NCI-H128 (cell line): ENCODE measurements at regions not wholly inside any gene's neighbourhood (a gene's known extent, or its start where the extent isn't known, plus 50 kb on each side); places are given as distances from the start of the nearest gene placed in this dataset.

Experiments used
- DNase-seq: peaks from one replicate; lab custom pipeline; 2025; ENCODE audit not compliant: unreplicated experiment; lab: John Stamatoyannopoulos, UW

- DNase-seq: no peak
These were observed 224.4 kb upstream of the POU3F1 start for GRCh38 chr1:38270849-38271633.

GRCh38 chr1:38269923-38270848 lies 223.6 kb upstream of the POU3F1 start:
- no peak for DNase-seq

- DNase-seq: no peak
These were observed 221.6 kb upstream of the POU3F1 start for GRCh38 chr1:38268226-38268625.

DNA sequence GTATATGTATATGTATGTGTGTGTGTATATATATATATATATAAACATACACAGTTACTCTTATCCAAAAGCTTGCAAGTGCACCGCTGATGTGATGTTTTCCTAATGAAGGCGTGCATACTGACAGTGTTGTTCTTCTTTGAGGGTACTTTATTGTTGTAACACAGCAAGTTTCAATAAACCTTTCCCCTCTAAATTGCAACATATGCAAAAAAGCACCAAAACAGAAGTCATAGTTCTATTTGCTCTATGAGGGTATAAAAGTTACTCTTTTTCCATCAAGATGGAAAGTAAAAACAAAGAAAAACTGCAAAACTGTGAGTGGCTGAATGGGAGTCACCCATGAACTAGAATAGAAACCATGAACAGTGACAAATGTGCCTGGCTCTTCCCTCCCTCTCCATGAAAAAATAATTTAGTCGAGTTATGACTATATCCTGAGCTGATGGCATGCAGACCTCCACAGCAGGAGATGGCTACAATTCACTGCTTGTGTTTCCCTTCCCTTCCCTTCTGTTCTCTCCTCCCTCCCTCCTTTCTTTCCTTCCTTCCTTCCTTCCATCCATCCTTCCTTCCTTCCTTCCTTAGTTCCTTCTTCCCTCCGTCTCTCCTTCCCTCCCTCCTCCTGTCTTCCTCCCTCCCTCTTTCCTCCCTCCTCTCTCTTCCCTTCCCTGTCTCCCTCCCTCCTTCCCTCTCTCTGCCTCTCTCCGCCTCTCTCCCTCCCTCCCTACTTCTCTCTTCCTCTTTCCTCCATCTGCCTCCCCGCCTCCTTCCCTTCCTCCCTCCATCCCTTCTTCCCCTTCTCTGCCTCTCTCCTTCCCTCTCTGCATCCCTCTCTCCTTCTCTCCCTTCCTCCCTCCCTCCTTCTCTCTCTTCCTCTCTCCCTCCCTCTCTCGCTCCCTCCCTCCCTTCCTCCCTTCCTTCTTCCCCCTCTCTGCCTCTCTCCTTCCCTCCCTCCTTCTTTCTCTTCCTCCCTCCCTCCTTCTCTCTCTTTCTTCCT lies 220.7 kb upstream of the POU3F1 start:
- DNase-seq: no peak

GRCh38 chr1:38266197-38266520 lies 219.6 kb upstream of the POU3F1 start:
- no peak for DNase-seq

GRCh38 chr1:38265293-38266196 lies 219.0 kb upstream of the POU3F1 start:
- no peak for DNase-seq

GRCh38 chr1:38263438-38263837 lies 216.8 kb upstream of the POU3F1 start:
- DNase-seq: no peak

- DNase-seq: no peak
These were observed 215.0 kb upstream of the POU3F1 start for GRCh38 chr1:38261574-38261973.

DNA sequence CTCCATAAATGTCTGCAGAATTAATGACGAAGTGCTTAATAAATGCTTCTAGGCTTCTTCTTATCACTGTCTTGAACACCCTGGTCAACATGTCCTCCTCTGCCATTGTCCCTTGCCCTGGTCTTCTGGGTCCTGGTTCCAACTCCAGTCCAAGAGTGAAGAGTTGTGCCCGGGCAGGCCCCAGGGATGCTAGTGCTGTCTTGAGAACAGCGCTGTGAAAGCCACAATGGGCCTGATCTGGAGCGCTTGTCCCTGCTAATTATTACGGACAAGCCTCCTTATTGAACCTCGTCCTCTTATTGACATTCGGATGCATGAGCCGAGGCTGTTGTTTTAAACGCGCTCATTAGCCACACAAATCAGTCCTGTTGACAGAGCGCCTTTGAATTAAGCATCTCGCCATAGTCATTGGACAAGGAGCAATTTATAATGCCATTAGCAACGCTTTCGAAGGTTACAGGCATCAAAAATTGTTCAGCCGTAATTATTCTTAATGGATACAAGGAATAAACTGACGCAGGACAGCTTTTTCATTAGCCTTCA lies 211.6 kb upstream of the POU3F1 start:
- no peak for DNase-seq

DNA sequence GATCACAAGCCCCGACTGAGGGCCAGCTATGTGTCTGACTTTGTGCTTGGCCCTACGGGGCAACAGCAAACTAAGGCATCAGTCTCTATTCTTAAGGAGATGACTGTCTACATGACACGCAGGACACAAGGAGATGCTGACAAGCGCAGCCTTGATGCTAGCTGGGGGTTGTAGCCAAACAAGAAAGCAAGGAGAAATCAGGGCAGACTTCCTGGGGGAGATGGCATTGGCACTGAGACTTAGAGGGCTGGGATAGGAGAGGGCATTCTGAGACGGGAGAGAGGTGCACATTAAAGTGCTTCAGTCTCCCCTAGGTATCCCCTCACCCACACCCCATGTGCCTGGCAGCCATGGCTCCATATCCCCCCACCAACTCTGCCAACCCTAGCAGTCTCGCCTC lies 210.8 kb upstream of the POU3F1 start:
- DNase-seq: no peak

DNA sequence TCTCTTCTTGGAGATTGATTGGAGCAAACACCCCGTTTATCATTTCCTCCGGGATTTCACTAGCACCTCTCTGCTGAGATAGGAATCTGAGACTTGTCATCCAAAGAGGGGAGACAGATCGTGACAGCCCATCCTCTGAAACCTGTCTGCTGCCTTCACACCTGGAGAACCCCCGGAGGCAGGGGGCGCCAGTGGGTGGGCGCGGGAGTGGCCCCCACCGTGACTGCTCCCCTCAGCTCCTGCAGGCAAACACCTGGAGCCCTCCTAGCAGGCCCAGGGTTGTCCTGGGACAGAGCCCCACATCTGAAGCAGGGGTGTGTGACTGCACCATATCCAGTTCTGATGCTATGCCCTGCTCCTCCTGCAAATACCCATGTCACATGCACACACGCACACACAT lies 209.5 kb upstream of the POU3F1 start:
- DNase-seq: no peak

GRCh38 chr1:38253314-38253713 lies 206.7 kb upstream of the POU3F1 start:
- no peak for DNase-seq

DNA sequence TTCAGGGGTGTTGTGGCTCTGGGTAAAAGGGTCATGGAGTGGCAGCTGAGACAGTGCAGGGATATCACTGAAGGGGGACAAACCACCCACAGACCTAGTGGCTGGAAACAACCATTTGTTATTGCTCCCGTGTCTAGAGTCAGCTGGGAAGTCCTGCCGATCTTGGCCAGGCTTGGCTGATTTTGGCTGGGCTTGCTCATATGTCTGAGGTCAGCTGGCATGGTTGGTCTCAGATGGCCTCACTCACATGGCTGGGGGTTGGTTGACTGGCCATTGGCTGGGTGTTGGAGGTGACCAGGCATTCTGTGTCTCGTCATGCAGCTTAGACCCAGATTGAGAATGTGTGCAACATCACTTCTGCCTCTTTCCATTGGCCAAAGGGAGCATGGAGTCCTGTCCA lies 203.8 kb upstream of the POU3F1 start:
- DNase-seq: no peak

GRCh38 chr1:38249001-38249400 lies 202.4 kb upstream of the POU3F1 start:
- DNase-seq: no peak

- no peak for DNase-seq
These were observed 200.7 kb upstream of the POU3F1 start for GRCh38 chr1:38246955-38247952.

GRCh38 chr1:38244218-38244845 lies 197.7 kb upstream of the POU3F1 start:
- no peak for DNase-seq

GRCh38 chr1:38243106-38243505 lies 196.5 kb upstream of the POU3F1 start:
- no peak for DNase-seq

- no peak for DNase-seq
These were observed 195.9 kb upstream of the POU3F1 start for GRCh38 chr1:38242506-38242905.
